Neural cell (in vitro differentiated cells): ENCODE measurements at regions not wholly inside any gene's neighbourhood (a gene's known extent, or its start where the extent isn't known, plus 50 kb on each side); places are given as distances from the start of the nearest gene placed in this dataset.
"Not testable (repeated sequence)": the region's sequence is repeated elsewhere in the genome, so short reads cannot be mapped to it uniquely, and the experiment has no call there.

Experiments
- H2AFZ ChIP-seq: fragments of 200-600, 300-800 bp; sonication (generic), shearing (Covaris generic); 2 replicates; pipeline ENCODE4 v1.6.0; 2014; ENCODE audit warnings: low read depth, mild to moderate bottlenecking, antibody characterized with exemption, low read length, moderate library complexity
- H3F3A ChIP-seq: fragments of 200-600 bp; shearing (Covaris generic); 2 replicates; pipeline ENCODE4 v1.6.1; 2016; ENCODE audit warnings: mild to moderate bottlenecking, moderate library complexity, mixed read lengths, antibody characterized with exemption, low read length; ENCODE audit not compliant: insufficient read depth, poor library complexity, severe bottlenecking
- H3K27ac ChIP-seq: fragments of 200-600, 300-800 bp; sonication (generic), shearing (Covaris generic); 2 replicates; pipeline ENCODE4 v1.5.1; 2014; ENCODE audit warnings: mild to moderate bottlenecking, low read length, moderate library complexity
- H3K27me3 ChIP-seq: fragments of 300-800, 200-600 bp; sonication (generic), shearing (Covaris generic); 2 replicates; pipeline ENCODE4 v1.6.0; 2014; ENCODE audit warnings: mild to moderate bottlenecking, low read depth, low read length, moderate library complexity; ENCODE audit not compliant: insufficient read depth
- H3K36me3 ChIP-seq: fragments of 300-800, 200-600 bp; sonication (generic), shearing (Covaris generic); 2 replicates; pipeline ENCODE4 v1.5.1; 2014; ENCODE audit warnings: mild to moderate bottlenecking, antibody characterized with exemption, low read length, moderate library complexity; ENCODE audit not compliant: insufficient read depth
- H3K4me2 ChIP-seq: fragments of 300-800, 200-600 bp; sonication (generic), shearing (Covaris generic); 2 replicates; pipeline ENCODE4 v1.6.0; 2014; ENCODE audit warnings: mild to moderate bottlenecking, low read length
- H3K4me3 ChIP-seq: fragments of 300-800, 200-600 bp; sonication (generic), shearing (Covaris generic); 2 replicates; pipeline ENCODE4 v1.5.1; 2014; ENCODE audit warnings: mild to moderate bottlenecking, low read length, moderate library complexity
- H3K79me2 ChIP-seq: fragments of 200-600 bp; shearing (Covaris generic); replicated peaks from 2 replicates; pipeline ENCODE4 v1.6.0; 2014; ENCODE audit warnings: mild to moderate bottlenecking, low read length, moderate library complexity; ENCODE audit not compliant: insufficient read depth
- H3K9ac ChIP-seq: fragments of 300-800, 200-600 bp; sonication (generic), shearing (Covaris generic); 2 replicates; pipeline ENCODE4 v1.6.1; 2016; ENCODE audit warnings: mild to moderate bottlenecking, low read length, mixed read lengths
- H3K9me2 ChIP-seq: fragments of 200-600 bp; shearing (Covaris generic); 2 replicates; pipeline ENCODE4 v1.6.1; 2016; ENCODE audit warnings: mild to moderate bottlenecking, low read length, mixed read lengths; ENCODE audit not compliant: insufficient read depth
- H3K9me3 ChIP-seq: fragments of 200-600, 300-800 bp; sonication (generic), shearing (Covaris generic); 2 replicates; pipeline ENCODE4 v1.6.1; 2016; ENCODE audit warnings: mild to moderate bottlenecking, mixed run types, low read length, moderate library complexity, mixed read lengths
- H4K20me1 ChIP-seq: fragments of 200-600 bp; shearing (Covaris generic); 2 replicates; pipeline ENCODE4 v1.6.1; 2016; ENCODE audit warnings: mild to moderate bottlenecking, mixed run types; ENCODE audit not compliant: insufficient read depth
- EP300 ChIP-seq: fragments of 450-650 bp; conservative IDR thresholded peaks from 2 replicates; pipeline ENCODE4 v1.6.1; 2014; ENCODE audit warnings: antibody characterized with exemption, mild to moderate bottlenecking, moderate library complexity; ENCODE audit not compliant: poor library complexity, severe bottlenecking
- EZH2 ChIP-seq: fragments of 200-600, 300-800 bp; shearing (Covaris generic), sonication (generic); IDR thresholded peaks from 2 replicates; pipeline ENCODE4 v1.6.1; 2014; ENCODE audit warnings: antibody characterized with exemption, low read length, borderline replicate concordance, mild to moderate bottlenecking; ENCODE audit not compliant: insufficient read depth, poor library complexity, severe bottlenecking
- TAF1 ChIP-seq: IDR thresholded peaks from 2 replicates; pipeline ENCODE4 v1.6.1; 2012; ENCODE audit warnings: low read depth
- TF ChIP-seq, protein P1 (sequence below): fragments of 450-650 bp; IDR thresholded peaks from 2 replicates; pipeline ENCODE4 v1.5.1; 2014; ENCODE audit warnings: antibody characterized with exemption, mild to moderate bottlenecking, moderate library complexity; ENCODE audit not compliant: poor library complexity, severe bottlenecking
- TF ChIP-seq, protein P2 (sequence below): IDR thresholded peaks from 2 replicates; pipeline ENCODE4 v1.6.1; 2012; ENCODE audit warnings: borderline replicate concordance

DNA sequence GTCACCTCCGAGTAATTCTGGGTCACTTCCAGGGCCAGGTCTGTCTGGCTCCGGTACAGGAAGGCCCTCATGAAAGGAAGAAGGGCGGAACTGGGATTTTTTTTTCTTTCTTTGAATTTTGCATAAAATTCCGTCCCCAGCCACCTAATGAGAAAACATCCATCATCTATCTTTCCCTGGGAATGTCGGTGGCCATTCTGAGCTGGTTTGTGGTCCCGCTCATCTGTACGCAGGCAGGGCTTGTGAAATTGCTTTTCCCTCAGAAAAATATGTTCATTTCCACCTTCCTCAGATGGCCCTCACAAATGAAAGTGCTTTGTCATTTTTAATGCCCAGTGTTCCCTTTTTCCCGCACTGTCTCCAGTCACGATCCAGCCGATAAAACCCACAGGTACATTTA, 353.0 kb upstream of the ZFHX3 start:
- H3K4me2 ChIP-seq: no peak overlapping the region
- H3F3A ChIP-seq: no peaks in the 10 kb centered on the region
- no peaks in the 10 kb centered on the region for H3K27me3 ChIP-seq
- no peak overlapping the region for H3K9ac ChIP-seq
- H3K27ac ChIP-seq: no peak overlapping the region
- H3K79me2 ChIP-seq: no peaks in the 10 kb centered on the region
- no peak overlapping the region for H2AFZ ChIP-seq
- H3K36me3 ChIP-seq: no peaks in the 10 kb centered on the region
- no peaks in the 10 kb centered on the region for H3K9me2 ChIP-seq
- TF ChIP-seq EP300 (no peak), EZH2 (no peak)
- no peak overlapping the region for H3K4me3 ChIP-seq
- H4K20me1 ChIP-seq: no peaks in the 10 kb centered on the region
- H3K9me3 ChIP-seq: no peaks in the 10 kb centered on the region

DNA sequence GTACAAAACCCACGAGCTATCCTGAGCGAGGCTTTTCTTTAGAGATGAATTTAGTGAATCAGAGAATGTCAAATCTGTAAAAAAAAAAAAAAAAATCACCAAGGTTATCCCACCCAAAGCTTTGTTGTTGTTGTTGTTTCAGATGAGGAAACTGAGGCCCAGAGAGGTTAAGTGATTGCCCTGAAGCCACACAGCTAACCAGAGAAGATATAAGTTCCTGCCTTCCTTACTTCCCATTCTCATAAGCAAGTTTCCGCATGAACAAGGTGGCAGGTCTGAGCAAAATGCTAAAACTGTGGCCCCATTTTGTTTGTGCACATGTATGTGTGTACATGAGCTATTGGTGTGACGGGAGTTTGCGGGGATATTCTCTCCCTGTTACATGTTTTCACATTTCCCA, 352.1 kb upstream of the ZFHX3 start:
- H3K27ac ChIP-seq: no peak overlapping the region
- TF ChIP-seq, protein P1, sequence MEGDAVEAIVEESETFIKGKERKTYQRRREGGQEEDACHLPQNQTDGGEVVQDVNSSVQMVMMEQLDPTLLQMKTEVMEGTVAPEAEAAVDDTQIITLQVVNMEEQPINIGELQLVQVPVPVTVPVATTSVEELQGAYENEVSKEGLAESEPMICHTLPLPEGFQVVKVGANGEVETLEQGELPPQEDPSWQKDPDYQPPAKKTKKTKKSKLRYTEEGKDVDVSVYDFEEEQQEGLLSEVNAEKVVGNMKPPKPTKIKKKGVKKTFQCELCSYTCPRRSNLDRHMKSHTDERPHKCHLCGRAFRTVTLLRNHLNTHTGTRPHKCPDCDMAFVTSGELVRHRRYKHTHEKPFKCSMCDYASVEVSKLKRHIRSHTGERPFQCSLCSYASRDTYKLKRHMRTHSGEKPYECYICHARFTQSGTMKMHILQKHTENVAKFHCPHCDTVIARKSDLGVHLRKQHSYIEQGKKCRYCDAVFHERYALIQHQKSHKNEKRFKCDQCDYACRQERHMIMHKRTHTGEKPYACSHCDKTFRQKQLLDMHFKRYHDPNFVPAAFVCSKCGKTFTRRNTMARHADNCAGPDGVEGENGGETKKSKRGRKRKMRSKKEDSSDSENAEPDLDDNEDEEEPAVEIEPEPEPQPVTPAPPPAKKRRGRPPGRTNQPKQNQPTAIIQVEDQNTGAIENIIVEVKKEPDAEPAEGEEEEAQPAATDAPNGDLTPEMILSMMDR: no peak
- TF ChIP-seq EZH2 (no peak), TAF1 (no peak)
- TF ChIP-seq, protein P2, sequence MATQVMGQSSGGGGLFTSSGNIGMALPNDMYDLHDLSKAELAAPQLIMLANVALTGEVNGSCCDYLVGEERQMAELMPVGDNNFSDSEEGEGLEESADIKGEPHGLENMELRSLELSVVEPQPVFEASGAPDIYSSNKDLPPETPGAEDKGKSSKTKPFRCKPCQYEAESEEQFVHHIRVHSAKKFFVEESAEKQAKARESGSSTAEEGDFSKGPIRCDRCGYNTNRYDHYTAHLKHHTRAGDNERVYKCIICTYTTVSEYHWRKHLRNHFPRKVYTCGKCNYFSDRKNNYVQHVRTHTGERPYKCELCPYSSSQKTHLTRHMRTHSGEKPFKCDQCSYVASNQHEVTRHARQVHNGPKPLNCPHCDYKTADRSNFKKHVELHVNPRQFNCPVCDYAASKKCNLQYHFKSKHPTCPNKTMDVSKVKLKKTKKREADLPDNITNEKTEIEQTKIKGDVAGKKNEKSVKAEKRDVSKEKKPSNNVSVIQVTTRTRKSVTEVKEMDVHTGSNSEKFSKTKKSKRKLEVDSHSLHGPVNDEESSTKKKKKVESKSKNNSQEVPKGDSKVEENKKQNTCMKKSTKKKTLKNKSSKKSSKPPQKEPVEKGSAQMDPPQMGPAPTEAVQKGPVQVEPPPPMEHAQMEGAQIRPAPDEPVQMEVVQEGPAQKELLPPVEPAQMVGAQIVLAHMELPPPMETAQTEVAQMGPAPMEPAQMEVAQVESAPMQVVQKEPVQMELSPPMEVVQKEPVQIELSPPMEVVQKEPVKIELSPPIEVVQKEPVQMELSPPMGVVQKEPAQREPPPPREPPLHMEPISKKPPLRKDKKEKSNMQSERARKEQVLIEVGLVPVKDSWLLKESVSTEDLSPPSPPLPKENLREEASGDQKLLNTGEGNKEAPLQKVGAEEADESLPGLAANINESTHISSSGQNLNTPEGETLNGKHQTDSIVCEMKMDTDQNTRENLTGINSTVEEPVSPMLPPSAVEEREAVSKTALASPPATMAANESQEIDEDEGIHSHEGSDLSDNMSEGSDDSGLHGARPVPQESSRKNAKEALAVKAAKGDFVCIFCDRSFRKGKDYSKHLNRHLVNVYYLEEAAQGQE: no peak
- no peak overlapping the region for H2AFZ ChIP-seq
- H3F3A ChIP-seq: no peaks in the 10 kb centered on the region
- no peaks in the 10 kb centered on the region for H3K36me3 ChIP-seq
- H3K9me2 ChIP-seq: no peaks in the 10 kb centered on the region
- no peaks in the 10 kb centered on the region for H3K9me3 ChIP-seq
- no peak overlapping the region for H3K4me2 ChIP-seq
- no peaks in the 10 kb centered on the region for H3K79me2 ChIP-seq
- H3K27me3 ChIP-seq: no peaks in the 10 kb centered on the region
- no peak overlapping the region for H3K4me3 ChIP-seq
- H4K20me1 ChIP-seq: no peaks in the 10 kb centered on the region
- H3K9ac ChIP-seq: no peak overlapping the region

DNA sequence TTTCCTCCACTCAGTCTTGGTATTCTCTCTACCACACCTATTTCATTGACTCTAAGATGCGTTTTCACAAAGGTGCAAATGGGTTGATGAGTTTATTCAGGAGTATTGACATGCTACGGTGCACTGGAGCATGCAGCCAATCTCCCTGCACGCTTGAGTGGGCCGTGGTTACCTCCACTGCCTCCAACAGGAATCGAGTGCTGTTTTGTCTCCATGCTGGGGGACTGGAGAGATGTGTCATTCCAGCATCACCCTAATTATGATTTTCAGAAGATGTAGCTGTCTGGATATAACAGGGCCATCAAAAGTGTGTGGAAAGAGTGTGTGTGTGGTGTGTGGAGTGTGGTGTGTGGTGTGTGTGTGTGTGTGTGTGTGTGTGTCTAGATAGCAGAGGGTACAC, 351.6 kb upstream of the ZFHX3 start:
- H2AFZ ChIP-seq: no peak overlapping the region
- no peaks in the 10 kb centered on the region for H3K9me3 ChIP-seq
- H3K9ac ChIP-seq: no peak overlapping the region
- no peak overlapping the region for H3K27ac ChIP-seq
- TF ChIP-seq, protein P2: peak; percentile 14
- TF ChIP-seq, protein P1: no peak
- H4K20me1 ChIP-seq: no peaks in the 10 kb centered on the region
- H3K4me2 ChIP-seq: no peak overlapping the region
- H3K79me2 ChIP-seq: no peaks in the 10 kb centered on the region
- H3K36me3 ChIP-seq: no peaks in the 10 kb centered on the region
- H3K27me3 ChIP-seq: no peaks in the 10 kb centered on the region
- H3F3A ChIP-seq: no peaks in the 10 kb centered on the region
- H3K4me3 ChIP-seq: no peak overlapping the region
- no peaks in the 10 kb centered on the region for H3K9me2 ChIP-seq

DNA sequence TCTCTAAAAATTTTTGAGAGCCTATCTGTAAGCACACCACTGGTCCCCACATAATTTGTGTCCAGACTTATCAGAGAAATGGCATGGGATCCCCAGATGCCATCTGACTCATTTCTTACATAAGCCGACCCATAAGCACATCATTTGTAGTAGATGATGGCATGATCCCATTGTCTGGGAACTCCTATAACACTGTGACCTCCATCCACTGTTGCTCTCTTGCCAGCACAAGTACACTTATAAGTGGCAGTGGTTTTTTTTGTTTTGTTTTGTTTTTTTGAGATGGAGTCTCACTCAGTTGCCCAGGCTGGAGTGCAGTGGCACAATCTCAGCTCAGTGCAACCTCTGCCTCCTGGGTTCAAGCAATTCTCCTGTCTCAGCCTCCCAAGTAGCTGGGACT, 350.7 kb upstream of the ZFHX3 start:
- H3K4me3 ChIP-seq, H3K4me2 ChIP-seq, H3K27me3 ChIP-seq, H3K27ac ChIP-seq, H3K9ac ChIP-seq, H3K79me2 ChIP-seq, H3K9me3 ChIP-seq, H3F3A ChIP-seq, H3K9me2 ChIP-seq, H4K20me1 ChIP-seq, H2AFZ ChIP-seq, H3K36me3 ChIP-seq: not testable (repeated sequence)
